HG02678 (cell line): ENCODE measurements at regions not wholly inside any gene's neighbourhood (a gene's known extent, or its start where the extent isn't known, plus 50 kb on each side); places are given as distances from the start of the nearest gene placed in this dataset.

Experiments used
- ATAC-seq: cut with Tn5 transposase; IDR thresholded peaks from one replicate; pipeline ENCODE4 v1.9.1; 2021; ENCODE audit warnings: mild to moderate bottlenecking, moderate library complexity; ENCODE audit not compliant: unreplicated experiment

DNA sequence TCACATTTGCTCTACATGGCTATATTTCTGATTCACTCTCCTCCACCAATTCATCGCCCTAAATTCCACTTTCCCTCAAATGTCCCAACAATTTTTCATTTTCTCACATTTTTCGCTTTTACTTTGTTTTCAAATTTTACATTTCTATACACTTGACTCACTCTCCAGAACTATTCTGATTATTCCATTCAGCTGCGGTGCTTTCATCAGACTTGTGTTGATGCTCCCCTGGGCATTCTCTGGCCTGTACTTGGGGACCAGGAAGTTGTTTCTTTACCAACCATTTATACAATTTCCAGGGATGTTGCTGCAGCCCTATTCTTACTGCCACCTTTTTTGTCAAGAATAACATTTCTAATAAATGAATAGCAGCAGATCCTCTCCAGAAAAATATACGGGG, 444.8 kb downstream of the MAFB start:
- ATAC-seq = no peak

DNA sequence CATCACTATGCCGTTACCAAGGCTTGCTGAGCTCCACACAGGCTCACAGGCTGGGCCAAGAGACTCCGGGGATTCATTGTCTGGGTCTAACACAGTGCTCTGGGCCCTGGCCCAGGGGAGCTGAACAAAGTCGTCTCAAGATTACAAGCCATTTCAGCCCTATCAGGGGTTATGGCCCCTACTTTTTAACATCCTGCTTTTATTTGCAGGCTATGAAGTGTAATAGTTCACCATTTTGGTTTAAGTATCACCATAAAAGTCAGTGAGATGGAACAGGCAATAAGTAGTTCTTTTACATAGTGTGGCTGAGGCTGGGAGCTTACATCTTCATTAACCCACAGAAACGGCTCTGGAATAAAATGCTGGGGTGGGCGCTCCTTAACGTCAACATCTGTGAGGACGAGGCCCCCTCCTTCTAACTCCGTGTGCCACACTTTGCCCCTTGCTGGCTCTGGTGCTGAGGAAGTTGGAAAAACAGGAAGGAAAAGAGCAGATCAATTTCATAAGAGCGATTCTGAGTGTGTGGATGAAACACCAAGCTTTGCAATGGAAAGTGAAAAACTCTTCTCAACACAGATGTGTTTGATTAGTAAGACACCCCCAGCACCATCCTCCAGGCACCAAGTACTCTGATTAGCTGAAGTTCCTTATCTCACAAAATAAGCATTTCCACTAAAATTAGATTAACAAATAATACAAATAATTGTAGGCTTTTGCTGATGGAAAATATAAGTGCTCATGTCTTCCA, 447.3 kb downstream of the MAFB start:
- no peak for ATAC-seq

DNA sequence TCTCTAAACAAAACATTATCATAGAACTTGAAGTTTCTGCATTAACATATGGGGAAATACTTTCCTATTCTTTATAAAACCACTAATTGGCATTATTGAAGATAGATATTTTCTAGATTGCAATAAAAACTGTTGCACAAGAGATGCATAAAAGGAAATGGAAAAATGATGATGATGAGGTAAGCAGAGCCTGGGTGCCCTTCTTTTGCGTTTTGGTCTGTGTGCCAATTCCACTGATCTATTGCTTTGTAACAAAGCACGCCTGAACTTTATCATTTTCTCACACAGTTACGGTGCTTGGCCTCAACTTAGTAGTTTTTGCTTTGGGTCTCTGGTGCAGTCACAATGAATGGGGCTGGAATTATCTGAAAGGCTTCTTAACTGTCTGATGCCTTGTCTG, 450.5 kb downstream of the MAFB start:
- no peak for ATAC-seq

DNA sequence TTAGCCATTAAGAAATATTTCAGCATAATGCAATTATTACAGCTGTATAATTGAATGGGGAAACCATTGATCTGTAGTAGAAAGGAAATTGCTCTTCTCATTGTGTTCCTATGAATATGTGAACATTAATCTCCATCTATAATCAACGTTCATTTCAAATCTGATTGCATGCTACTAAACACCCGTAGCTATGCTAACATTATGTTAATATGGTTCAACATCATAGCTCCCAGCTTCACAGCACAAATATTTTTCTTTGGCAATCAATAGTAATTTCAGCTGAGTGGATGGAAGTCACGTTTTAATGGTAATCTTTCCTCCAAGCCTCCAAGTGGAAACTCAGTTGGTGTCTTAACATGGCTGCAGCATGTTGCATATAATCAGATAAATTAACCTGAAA, 454.4 kb downstream of the MAFB start:
- ATAC-seq = no peak

DNA sequence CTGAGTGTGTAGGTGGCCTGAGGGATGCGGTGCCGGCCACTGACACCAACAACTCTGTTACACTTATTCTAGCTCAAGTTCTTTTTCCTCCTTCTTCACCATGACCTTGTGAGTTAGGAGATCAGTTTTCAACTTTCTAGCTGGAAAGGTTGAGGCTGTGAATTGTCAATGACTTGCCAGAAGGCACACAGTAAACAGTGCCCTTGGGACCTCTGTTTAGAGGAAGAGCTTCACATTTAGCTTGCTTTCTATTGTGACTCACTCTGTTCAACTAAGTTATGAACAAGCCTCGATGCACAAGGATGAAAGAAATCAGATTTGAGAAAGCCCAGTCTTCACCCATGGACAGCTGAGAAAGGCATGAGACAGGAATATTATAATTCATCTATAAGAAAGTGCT, 455.6 kb downstream of the MAFB start:
- no peak for ATAC-seq

DNA sequence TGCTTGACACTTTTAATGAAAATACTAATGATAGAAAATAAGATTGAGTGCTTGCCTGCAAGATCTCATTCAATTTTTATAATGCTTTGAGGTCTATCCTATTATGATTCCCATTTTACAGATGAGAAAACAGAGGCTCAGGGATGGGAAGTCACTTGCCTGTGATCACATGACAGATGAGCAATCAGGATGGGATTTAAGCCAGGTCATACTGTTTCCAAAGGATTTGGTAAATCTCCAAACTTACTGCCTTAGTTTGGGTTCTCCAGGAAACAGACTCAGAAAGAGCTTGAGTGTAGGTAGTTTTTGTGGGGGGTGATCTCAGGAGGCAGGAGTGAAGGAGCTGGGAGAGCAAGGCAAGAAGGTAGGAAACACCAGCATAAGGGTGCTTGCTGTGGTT, 456.3 kb downstream of the MAFB start:
- ATAC-seq = no peak

DNA sequence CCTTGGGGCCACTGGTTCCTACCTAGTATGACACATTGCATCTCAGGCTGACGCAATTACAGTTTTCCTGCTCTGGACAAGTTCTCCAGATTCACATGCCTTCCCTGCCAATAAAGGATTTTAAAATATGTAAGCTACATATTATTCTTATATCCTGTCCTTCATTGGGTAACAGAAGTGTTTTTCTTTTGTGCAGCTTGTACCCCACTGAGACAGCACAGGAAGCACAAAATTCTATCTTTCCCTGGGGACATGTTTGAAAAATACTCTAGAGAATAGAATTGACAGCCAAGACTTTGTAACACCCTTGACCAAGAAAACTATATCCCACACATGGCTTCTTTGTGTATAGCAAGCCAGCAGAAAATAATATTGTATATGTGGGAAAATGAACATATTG, 456.8 kb downstream of the MAFB start:
- ATAC-seq = no peak

DNA sequence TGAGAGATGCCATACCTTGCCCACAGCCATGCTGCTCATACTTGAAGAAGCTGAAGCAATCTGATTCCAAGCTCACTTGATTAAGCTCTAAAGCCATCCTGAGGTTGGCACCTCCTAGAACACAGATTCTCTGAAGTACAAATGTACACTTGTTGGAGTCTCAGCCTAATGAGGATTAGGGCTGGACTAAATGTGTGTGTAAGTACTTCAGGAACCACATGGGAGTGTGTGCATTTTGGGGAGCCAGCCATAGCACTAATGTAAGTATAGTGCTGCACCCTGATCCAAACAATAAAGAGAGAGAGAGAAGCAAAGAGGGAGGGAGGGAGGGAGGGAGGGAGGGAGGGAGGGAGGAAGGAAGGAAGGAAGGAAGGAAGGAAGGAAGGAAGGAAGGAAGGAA, 458.6 kb downstream of the MAFB start:
- ATAC-seq = no peak

DNA sequence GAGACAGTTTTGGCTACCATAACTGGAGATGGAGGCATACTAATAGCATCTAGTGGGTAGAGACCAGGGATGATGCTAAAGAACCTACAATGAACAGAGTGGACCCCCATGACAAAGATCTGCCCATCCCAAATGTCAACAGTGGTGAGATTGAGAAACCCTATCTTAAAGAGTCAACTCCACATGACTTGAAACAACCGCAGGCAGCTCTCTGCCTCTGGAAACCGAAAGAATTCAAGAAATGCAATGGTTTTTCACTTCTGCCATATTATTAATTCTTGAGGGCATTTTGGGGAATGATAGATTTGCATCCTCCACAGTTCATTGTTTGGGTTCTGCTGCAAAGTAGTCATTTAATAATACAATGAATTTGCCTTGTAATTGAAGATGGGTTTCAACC, 463.4 kb downstream of the MAFB start:
- ATAC-seq = no peak

DNA sequence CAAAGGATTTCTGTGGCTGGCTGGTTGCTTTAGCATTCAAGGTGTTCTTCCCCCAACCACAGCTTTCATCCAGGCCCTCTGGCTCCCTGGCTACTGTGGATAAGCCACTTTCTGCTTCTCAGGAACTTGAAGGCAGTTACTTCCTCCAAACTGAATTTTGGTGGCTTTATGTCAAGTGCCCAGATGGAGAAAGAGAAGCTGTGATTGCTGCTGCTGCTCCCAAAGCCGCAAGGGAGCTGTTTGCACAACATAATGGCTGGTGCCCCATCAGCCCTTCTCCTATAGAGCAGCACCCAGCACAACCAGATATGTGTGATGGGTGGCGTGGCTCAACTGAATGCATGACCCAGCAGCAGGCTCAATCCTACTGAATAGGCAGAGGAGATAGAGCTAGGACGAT, 465.2 kb downstream of the MAFB start:
- no peak for ATAC-seq

DNA sequence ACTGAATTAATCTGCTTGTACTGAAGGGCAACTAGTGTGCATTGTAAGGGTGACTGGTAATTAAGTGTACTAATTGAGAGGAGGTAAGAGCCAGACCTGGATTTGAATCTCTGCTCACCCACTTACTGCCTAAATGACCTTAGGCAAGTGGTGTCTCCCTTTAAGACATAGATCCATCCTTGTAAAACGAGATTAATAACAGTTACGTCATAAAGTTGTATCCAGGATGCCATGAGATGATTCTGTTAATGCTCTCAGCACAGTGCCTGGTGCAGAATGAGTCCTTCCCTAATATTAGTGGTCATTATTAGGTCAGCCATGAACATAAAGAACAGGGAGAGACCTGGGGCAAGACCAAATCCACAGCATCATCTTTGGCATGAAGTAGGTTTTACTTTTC, 470.1 kb downstream of the MAFB start:
- ATAC-seq = no peak

DNA sequence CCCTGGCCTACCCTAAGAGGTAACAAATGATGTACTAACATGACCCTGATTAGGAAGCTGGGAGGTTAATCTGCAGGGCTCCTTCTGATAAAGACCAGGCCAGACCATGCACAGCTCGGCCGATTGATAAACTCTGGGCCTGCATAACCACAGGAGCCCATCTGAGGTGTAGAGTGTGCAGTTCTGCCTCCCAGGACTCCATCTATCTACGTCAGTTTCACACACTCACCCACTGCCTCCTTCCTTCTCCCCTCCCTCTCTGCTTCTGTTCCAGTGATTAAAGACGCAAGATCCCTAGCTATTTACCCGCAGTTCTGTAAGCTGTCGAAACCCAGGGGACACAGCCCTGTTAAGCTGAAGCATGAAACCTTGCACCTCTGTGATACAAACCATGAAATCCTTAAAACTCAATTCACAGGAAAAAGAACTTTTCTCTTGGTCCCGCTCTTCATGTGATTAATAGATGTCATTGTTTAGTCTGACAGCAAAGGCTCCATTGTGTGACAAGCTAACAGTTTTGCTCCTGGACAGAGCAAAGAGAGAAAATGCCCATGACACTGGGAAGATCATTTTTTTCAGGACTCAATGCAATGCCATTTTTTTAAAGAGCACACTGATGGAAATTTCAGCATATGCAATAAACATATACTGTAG, 470.6 kb downstream of the MAFB start:
- no peak for ATAC-seq

DNA sequence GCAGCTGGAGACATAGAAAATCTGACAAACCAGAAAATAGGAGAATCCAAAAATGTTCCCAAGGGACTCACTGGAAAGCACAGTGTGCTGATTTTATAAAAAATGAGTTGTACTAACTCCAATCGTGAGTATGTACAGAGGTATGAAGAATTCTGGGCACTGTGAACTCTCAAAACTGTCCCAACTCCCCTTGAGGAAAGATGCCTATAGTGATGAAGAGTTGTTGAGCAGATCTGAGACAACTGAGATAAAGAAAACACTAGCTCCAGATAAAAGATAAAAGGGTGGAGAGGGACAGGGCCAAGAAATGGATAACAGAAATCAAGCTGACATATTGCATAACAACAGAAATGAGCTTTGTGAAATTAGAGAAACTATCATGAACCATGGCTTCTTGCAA, 481.4 kb downstream of the MAFB start:
- no peak for ATAC-seq

DNA sequence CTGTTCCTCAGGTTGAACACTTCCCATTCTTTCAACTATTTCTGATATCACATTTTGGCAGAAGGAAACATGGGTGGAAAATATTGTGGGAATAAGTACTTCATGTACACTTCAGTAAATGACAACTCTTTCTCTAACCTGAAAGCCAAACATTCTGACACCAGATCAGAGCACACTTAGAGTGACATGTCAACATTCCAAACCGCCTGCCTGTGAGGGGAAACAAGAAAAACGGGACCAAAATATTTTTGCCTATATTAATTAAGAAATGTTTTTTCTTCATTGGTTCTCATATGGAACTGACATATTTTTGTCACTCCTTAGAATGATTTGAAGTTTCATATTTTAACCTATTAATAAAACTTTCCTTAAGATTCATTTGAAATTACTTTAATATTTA, 483.1 kb downstream of the MAFB start:
- no peak for ATAC-seq

DNA sequence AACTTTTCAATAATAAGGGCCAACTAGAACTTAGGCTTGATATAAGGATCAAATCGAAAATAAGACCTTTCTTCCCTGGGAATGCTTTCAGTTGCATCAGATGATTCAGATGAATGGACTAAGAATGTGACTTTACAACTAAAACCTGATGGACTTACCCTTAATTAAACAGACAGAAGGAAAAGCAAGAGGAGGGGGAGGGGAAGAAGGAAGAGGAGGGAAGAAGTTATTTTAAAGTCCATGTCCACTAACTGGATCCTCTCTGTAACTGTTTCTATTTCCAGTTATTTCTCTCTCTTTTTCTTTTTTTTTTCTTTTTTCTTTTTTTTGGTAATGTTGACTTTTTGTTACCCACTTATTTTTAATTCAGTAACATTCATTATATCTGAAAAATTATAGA, 486.0 kb downstream of the MAFB start:
- ATAC-seq = no peak

DNA sequence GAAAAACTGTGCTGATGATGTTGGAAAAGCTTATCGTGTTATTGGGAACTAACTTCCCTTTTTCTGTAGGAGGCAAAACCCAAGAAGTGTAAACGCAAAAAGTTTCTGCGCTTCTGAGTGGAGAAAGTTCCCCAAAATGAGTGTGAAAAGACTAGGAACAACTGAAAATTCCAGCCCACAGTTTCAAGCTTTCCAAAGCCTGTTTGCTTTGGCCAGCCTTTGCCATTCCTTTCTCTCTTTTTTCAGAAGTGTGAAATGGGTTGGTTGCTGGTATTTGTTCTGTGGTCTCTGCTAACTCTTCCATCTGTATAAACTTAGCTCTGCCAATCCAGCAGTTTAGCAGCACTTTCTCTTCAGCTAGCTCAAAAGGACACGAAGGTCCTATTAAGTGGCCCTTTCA, 491.3 kb downstream of the MAFB start:
- no peak for ATAC-seq

DNA sequence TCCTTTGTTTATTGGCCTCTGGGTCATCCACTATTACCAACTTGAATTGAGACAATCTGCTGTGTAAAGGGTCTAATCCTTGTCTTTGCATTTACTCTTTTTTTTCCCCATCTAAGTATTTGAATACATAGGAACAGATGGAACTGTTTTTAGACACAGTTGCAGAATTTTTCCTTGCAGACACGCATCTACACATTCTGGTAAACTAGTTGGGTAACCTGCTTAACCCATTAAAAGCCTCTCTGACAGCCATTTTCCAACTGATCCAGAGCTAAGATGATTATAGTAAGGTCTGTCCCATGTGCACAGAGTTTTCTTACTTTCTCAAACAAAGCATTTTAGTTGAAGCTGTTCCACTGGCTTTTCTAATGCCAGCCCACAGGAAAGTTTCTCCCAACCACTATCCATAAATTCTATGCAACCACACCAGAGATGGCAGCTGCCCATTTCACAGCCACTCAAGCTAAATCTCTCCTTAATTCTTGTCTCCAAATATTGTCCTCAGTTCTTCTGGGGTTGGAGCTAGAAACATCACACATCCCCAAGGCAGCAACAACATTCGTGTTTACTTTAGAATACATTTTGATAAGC, 492.1 kb downstream of the MAFB start:
- ATAC-seq = no peak

DNA sequence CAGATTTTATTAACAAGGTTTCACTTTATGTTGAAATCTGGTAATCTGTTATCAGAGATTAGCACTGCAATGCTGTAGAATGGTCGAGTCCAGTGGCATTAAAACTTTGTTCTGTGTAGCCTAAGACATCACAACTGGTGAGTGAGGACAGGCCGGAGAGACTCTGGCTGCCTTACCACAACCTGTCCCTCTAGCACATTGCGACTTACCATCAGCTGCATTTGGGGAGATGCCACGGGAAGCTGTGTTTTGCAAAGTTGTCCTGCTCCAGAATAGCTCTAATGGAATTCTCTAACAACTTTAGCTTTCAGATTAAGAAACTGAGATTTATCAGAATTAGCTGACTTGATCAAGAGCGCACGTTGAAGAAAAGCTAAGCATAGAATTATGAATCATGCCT, 493.3 kb downstream of the MAFB start:
- no peak for ATAC-seq

DNA sequence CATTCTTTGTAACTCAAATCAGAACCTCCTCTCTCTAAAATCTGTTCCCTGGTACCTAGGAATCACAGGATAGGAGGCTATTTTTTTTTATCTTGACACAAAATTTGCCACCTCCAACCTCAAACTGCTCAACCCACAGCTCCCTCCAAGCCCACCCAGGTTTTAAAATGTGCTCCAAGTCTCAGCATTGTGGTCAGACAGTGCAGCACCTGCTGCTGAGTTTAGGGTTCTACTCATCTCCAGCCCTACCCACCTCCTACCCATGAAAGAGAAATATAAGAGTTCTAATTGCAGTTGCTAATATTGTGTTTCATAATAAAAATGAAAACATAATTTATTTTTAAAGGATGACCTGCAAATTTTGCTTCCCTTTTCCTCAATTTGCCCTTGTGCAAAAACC, 496.5 kb downstream of the MAFB start:
- no peak for ATAC-seq

DNA sequence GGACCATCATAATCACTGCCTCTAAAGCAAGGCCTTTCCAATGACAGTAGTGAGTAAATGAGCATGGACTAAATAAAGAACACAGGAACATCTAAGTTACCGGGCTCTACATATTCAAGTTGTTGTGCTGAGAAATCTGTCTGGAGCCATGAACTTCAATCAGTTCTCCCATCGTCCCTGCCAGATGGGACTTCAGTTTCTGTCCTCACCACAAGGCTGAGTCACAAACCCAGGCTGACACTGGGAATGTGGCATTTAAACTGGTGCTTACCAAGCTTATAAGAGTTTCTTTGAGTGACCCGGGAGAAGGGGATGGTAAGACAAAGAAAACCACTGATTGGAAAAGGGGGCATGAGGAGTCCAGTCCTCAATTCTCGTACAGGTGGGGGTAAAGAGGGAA, 497.0 kb downstream of the MAFB start:
- no peak for ATAC-seq

DNA sequence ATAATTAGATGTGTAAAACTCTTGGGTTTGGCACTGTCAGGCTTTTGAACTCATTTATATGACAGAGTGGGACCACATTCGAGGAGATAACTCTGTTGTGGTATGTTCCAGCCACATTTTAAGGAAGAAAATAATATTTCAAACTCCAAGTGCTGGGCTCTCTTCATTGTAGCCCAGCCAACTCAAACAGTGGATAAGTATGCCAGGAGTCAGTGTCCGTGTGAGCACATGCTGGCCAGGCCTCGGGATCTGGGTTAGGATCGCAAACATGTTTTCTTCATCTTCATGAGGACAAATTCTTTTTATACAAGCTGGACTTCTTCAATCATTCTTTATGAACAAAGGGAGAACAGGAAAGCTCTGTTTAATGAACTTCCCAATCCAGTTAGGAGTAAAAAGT, 497.5 kb downstream of the MAFB start:
- no peak for ATAC-seq

DNA sequence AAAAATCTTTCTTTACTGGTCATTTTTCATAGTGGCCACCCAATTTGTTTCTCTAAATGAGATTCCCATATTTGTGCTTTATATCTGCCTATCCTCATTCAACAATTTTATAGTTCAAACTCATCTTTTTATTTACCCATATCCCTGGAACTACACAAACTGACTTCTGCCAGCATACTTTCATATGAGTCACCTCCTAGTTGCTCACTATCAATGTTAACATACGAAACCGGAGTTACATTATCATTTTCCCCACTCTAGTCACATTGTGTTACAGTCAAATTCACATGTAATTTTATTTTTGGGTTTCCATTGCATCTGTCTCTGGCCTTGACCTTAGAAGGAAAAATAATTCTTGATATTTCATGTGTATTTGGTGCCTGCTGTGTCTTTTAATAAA, 499.4 kb downstream of the MAFB start:
- no peak for ATAC-seq

DNA sequence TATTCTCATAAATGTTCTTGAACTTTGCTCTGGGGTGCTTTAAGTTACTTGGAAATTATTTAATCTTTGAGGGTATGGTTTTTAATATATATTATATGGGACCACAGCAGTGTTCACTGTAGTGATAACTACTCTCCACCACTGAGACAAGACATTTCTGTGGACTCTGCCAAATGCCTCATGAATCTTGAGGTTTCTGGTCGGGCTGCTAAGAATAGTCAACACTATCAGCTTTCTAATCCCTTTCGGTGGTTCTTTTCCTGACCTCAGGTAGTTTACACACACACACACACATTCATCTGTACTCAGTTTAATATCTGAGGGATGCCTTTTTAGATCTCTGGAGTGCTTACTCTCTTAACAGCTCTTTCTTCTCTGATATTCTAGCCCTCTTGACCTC, 500.7 kb downstream of the MAFB start:
- ATAC-seq = no peak
